PC-9 (cell line): ENCODE measurements at regions not wholly inside any gene's neighbourhood (a gene's known extent, or its start where the extent isn't known, plus 50 kb on each side); places are given as distances from the start of the nearest gene placed in this dataset.

Experiments used
- BruUV-seq: library from RNA; stranded (reverse); fragments of 400-500 nt; replicated peaks from 2 replicates; lab custom pipeline; 2021; lab: Mats Ljungman, UMichigan
- CTCF ChIA-PET: fragments of 300-600 bp; sonication (Branson Sonifier 250); formaldehyde crosslinking; loops from one replicate; lab custom pipeline; 2022; ENCODE audit warnings: antibody characterized with exemption; lab: Charles Lee
- POLR2A ChIA-PET: fragments of 300-600 bp; sonication (Branson Sonifier 250); formaldehyde crosslinking; loops from one replicate; lab custom pipeline; 2022; ENCODE audit warnings: antibody characterized with exemption; ENCODE audit not compliant: unreplicated experiment; lab: Charles Lee
- DNase-seq, 2 experiments: peaks; one replicate each; pipeline versions ENCODE4 v3.0.0 to v3.0.0-alpha.2; 2015 to 2022; ENCODE audit warnings: mixed read lengths in 1 of 2
- H2AFZ ChIP-seq: fragments of 200-600 bp; sonication (generic); 2 replicates; pipeline ENCODE4 v1.8.1; 2017; ENCODE audit warnings: antibody characterized with exemption
- H3F3A ChIP-seq: fragments of 200-600 bp; sonication (generic); 2 replicates; pipeline ENCODE4 v1.8.1; 2017; ENCODE audit warnings: antibody characterized with exemption, mild to moderate bottlenecking, low read depth; ENCODE audit not compliant: insufficient read depth
- H3K27ac ChIP-seq: fragments of 200-600 bp; sonication (generic); 2 replicates; pipeline ENCODE4 v1.6.1; 2016; ENCODE audit warnings: mixed run types
- H3K27me3 ChIP-seq: fragments of 200-600 bp; sonication (generic); 2 replicates; pipeline ENCODE4 v1.6.1; 2016; ENCODE audit warnings: low read depth, mixed run types; ENCODE audit not compliant: insufficient read depth
- H3K36me3 ChIP-seq: fragments of 200-600 bp; sonication (generic); 2 replicates; pipeline ENCODE4 v1.6.1; 2016; ENCODE audit warnings: low read depth, mixed run types
- H3K4me1 ChIP-seq: fragments of 200-600 bp; sonication (generic); replicated peaks from 2 replicates; pipeline ENCODE4 v1.6.1; 2016; ENCODE audit warnings: mixed run types; ENCODE audit not compliant: insufficient read depth
- H3K4me2 ChIP-seq: fragments of 200-600 bp; sonication (generic); 2 replicates; pipeline ENCODE4 v1.6.1; 2017; ENCODE audit warnings: mixed run types
- H3K4me3 ChIP-seq: fragments of 200-600 bp; sonication (generic); 2 replicates; pipeline ENCODE4 v1.6.1; 2016; ENCODE audit warnings: mixed run types
- H3K79me2 ChIP-seq: fragments of 200-600 bp; sonication (generic); 2 replicates; pipeline ENCODE4 v1.6.1; 2017; ENCODE audit warnings: low read depth, mixed run types
- H3K9me2 ChIP-seq: fragments of 200-600 bp; sonication (generic); 2 replicates; pipeline ENCODE4 v1.8.1; 2017; ENCODE audit warnings: mild to moderate bottlenecking; ENCODE audit not compliant: insufficient read depth
- H3K9me3 ChIP-seq: fragments of 200-600 bp; sonication (generic); 2 replicates; pipeline ENCODE4 v1.8.1; 2016; ENCODE audit warnings: low read depth; ENCODE audit not compliant: insufficient read depth
- H4K20me1 ChIP-seq: fragments of 200-600 bp; sonication (generic); 2 replicates; pipeline ENCODE4 v1.8.1; 2017; ENCODE audit not compliant: insufficient read depth
- CTCF ChIP-seq: fragments of 200-600 bp; sonication (generic); conservative IDR thresholded peaks from 2 replicates; pipeline ENCODE4 v1.6.1; 2017; ENCODE audit warnings: mixed run types, antibody characterized with exemption, mild to moderate bottlenecking, moderate library complexity
- EZH2 ChIP-seq: fragments of 200-600 bp; sonication (generic); IDR thresholded peaks from 2 replicates; pipeline ENCODE4 v1.8.0; 2017; ENCODE audit warnings: antibody characterized with exemption, low read depth
- intact Hi-C: fragments of 100-400 bp; cut with micrococcal nuclease; formaldehyde crosslinking; loops from one replicate; pipeline ENCODE4 v1.10.0; 2022; ENCODE audit not compliant: unreplicated experiment

DNA sequence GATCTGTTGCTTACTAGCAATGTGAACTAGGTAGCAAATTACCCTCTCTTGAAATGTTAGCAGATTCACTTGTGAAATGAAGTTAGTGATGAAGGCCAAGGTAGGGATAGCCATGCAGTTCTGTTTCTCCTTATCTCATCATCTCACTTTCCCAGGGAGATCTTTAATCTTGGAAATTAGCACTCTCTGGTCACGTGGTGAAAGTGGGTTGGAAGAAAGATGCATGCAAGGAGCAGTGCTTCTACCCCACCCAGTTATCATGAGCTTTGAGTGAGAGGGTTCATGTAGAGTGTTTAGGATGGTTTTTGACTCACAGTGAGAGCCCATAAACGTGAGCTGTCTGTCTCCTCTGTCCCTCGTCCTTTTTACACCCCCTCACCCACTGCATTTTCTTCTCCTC, 346.3 kb downstream of the QKI start:
- H3K9me2 ChIP-seq = no peaks in the 10 kb centered on the region
- intact Hi-C loops = no loop called here

DNA sequence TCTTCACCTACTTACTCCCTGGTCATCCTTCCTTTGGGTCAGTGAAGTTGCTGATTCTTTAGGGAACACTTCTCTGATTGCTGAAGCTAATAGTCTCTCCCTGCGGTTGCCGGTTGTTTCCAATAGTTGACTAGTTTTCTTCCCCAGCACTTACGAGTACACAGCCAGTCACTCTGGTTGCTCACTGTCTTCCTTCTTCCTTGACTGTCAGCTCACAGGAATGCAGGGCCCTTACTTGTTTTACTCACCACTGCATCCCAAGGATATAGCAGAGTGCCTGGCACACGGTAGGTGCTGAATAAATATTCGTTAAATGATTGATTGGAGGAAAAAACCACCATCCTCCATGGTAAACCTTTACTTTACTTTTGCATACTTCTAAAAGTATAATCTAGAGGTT, 345.0 kb downstream of the QKI start:
- no peaks in the 10 kb centered on the region for H3K36me3 ChIP-seq
- no peaks in the 10 kb centered on the region for H3K4me1 ChIP-seq
- H3K79me2 ChIP-seq = no peaks in the 10 kb centered on the region
- no peak overlapping the region for H3K4me3 ChIP-seq
- BruUV-seq = no TSS peak
- H4K20me1 ChIP-seq = no peaks in the 10 kb centered on the region
- TF ChIP-seq EZH2 (no peak), CTCF (no peak)
- H3F3A ChIP-seq = no peaks in the 10 kb centered on the region
- ChIA-PET POLR2A (no interaction called here), CTCF (no interaction called here)
- no peak overlapping the region for H2AFZ ChIP-seq
- no peak overlapping the region for H3K4me2 ChIP-seq
- H3K9me2 ChIP-seq = no peaks in the 10 kb centered on the region
- peaks cover 59% of the 10 kb centered on the region for H3K27me3 ChIP-seq
- intact Hi-C loops = no loop called here
- no peaks in the 10 kb centered on the region for H3K9me3 ChIP-seq
- DNase-seq = no peak
- H3K27ac ChIP-seq = no peak overlapping the region

More for the DNA sequence above, 346.3 kb downstream of the QKI start:
- POLR2A ChIA-PET = no interaction called here
- Histone ChIP-seq H3K4me2 (no peak overlapping the region), H3F3A (no peaks in the 10 kb centered on the region), H2AFZ (no peak overlapping the region), H3K9me3 (no peaks in the 10 kb centered on the region), H3K4me3 (no peak overlapping the region), H3K79me2 (no peaks in the 10 kb centered on the region), H3K27ac (no peak overlapping the region), H3K4me1 (no peaks in the 10 kb centered on the region), H3K27me3 (peaks cover 60% of the 10 kb centered on the region), H3K36me3 (no peaks in the 10 kb centered on the region), H4K20me1 (no peaks in the 10 kb centered on the region)
- TF ChIP-seq EZH2 (no peak), CTCF (no peak)
- no TSS peak for BruUV-seq
- no peak for DNase-seq
- CTCF ChIA-PET = no interaction called here

GRCh38 chr6:163757520-163757919, 343.0 kb downstream of the QKI start:
- H3K36me3 ChIP-seq = no peaks in the 10 kb centered on the region
- no peaks in the 10 kb centered on the region for H3K79me2 ChIP-seq
- BruUV-seq = no TSS peak
- CTCF ChIA-PET = no interaction called here
- H4K20me1 ChIP-seq = no peaks in the 10 kb centered on the region
- peaks cover 55% of the 10 kb centered on the region for H3K27me3 ChIP-seq
- no peaks in the 10 kb centered on the region for H3K9me2 ChIP-seq
- no peaks in the 10 kb centered on the region for H3F3A ChIP-seq
- TF ChIP-seq CTCF = no peak
- no peak for TF ChIP-seq EZH2
- intact Hi-C loops = no loop called here
- no peak overlapping the region for H3K4me2 ChIP-seq
- no peak for DNase-seq
- H3K27ac ChIP-seq = no peak overlapping the region
- POLR2A ChIA-PET = no interaction called here
- H2AFZ ChIP-seq = no peak overlapping the region
- no peaks in the 10 kb centered on the region for H3K9me3 ChIP-seq
- no peaks in the 10 kb centered on the region for H3K4me1 ChIP-seq
- no peak overlapping the region for H3K4me3 ChIP-seq
